ENCODE measurements at regions not wholly inside any gene's neighbourhood (a gene's known extent, or its start where the extent isn't known, plus 50 kb on each side); places are given as distances from the start of the nearest gene placed in this dataset.
"Not testable (repeated sequence)": the region's sequence is repeated elsewhere in the genome, so short reads cannot be mapped to it uniquely, and the experiment has no call there.

- DNase-seq (ENCODE audit: low read depth in 2 of 2) = no peak
These were observed 62.6 kb downstream of the DUSP6 start for GRCh38 chr12:89289720-89290119.

GRCh38 chr12:89288959-89289358, 63.3 kb downstream of the DUSP6 start:
- no peak for DNase-seq (ENCODE audit: low read depth in 2 of 2)

- no peak for DNase-seq (ENCODE audit: low read depth in 2 of 2)
These were observed 65.8 kb downstream of the DUSP6 start for GRCh38 chr12:89286501-89286900.

- no peak for DNase-seq (ENCODE audit: low read depth in 2 of 2)
These were observed 70.8 kb downstream of the DUSP6 start for GRCh38 chr12:89281539-89281867.

- DNase-seq (ENCODE audit: low read depth in 2 of 2) = peak; percentile 70 to 87
These were observed 71.3 kb downstream of the DUSP6 start for GRCh38 chr12:89280833-89281538.

- no peak for DNase-seq (ENCODE audit: low read depth in 2 of 2)
These were observed 72.8 kb downstream of the DUSP6 start for GRCh38 chr12:89279499-89279898.

- DNase-seq (ENCODE audit: low read depth in 2 of 2) = peak; percentile 49 to 75
These were observed 73.4 kb downstream of the DUSP6 start for GRCh38 chr12:89278862-89279261.

- no peak for DNase-seq (ENCODE audit: low read depth in 2 of 2)
These were observed 74.1 kb downstream of the DUSP6 start for GRCh38 chr12:89278169-89278568.

- DNase-seq (ENCODE audit: low read depth in 2 of 2) = no peak
These were observed 75.4 kb downstream of the DUSP6 start for GRCh38 chr12:89276860-89277259.

- no peak for DNase-seq (ENCODE audit: low read depth in 2 of 2)
These were observed 78.8 kb downstream of the DUSP6 start for GRCh38 chr12:89273525-89273924.

- no peak for DNase-seq (ENCODE audit: low read depth in 2 of 2)
These were observed 81.8 kb downstream of the DUSP6 start for GRCh38 chr12:89270548-89270947.

GRCh38 chr12:89269174-89269573, 83.1 kb downstream of the DUSP6 start:
- DNase-seq (ENCODE audit: low read depth in 2 of 2) = no peak

- no peak for DNase-seq (ENCODE audit: low read depth in 2 of 2)
These were observed 84.9 kb downstream of the DUSP6 start for GRCh38 chr12:89267404-89267803.

- not testable (repeated sequence) for DNase-seq (ENCODE audit: low read depth in 2 of 2)
These were observed 85.6 kb downstream of the DUSP6 start for GRCh38 chr12:89266574-89267188.

GRCh38 chr12:89264837-89265236, 87.5 kb downstream of the DUSP6 start:
- DNase-seq (ENCODE audit: low read depth in 2 of 2) = no peak

- no peak for DNase-seq (ENCODE audit: low read depth in 2 of 2)
These were observed 88.4 kb downstream of the DUSP6 start for GRCh38 chr12:89263900-89264299.

GRCh38 chr12:89262855-89263552, 89.3 kb downstream of the DUSP6 start:
- no peak for DNase-seq (ENCODE audit: low read depth in 2 of 2)

- no peak for DNase-seq (ENCODE audit: low read depth in 2 of 2)
These were observed 90.3 kb downstream of the DUSP6 start for GRCh38 chr12:89261982-89262381.

- no peak for DNase-seq (ENCODE audit: low read depth in 2 of 2)
These were observed 91.3 kb downstream of the DUSP6 start for GRCh38 chr12:89260841-89261637.

- DNase-seq (ENCODE audit: low read depth in 2 of 2) = no peak
These were observed 92.5 kb downstream of the DUSP6 start for GRCh38 chr12:89259821-89260220.

GRCh38 chr12:89258240-89258969, 93.9 kb downstream of the DUSP6 start:
- no peak for DNase-seq (ENCODE audit: low read depth in 2 of 2)
